Inferior parietal cortex (tissue), 1 donor: ENCODE measurements at regions not wholly inside any gene's neighbourhood (a gene's known extent, or its start where the extent isn't known, plus 50 kb on each side); places are given as distances from the start of the nearest gene placed in this dataset.

ENCODE experiments used
- DNase-seq: peaks from one replicate; pipeline ENCODE4 v3.0.0-alpha.2; 2016; ENCODE audit errors: extremely low spot score

DNA sequence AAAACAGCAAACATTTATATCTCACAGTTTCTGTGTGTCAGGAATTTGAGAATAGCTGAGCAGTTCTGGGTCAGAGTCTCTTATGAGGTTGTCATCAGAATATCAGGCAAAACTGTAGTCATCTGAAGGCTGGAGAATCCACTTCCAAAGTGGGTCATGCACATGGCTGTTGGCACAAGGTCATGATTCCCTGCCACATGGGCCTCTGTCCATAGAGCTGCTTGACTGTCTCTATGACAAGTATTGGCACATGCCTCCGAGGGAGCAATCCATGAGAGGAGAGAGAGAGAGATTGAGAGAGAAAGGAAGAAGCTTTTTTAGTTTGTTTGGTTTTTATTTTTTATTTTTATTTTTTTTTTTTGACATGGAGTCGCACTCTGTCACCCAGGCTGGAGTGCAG, 101.8 kb upstream of the DDX18 start:
- DNase-seq: no peak

DNA sequence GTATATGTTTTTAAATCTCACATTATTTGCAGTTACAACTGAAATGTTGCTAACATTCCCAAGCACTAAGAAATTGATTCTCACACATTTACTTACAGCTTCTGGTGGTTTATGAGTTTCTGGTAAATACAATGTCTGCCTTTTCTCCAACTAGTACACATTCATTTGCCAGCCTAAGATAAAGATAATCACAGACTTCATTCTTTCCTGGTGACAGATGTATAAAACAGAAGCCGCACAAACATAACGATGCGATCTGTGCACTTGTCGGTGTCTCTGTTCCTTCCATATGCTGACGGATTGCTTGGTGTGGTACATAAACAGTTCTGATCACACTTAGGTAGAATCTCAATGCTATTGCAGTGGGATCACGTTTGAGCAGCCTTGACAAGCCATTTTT, 100.4 kb upstream of the DDX18 start:
- no peak for DNase-seq

DNA sequence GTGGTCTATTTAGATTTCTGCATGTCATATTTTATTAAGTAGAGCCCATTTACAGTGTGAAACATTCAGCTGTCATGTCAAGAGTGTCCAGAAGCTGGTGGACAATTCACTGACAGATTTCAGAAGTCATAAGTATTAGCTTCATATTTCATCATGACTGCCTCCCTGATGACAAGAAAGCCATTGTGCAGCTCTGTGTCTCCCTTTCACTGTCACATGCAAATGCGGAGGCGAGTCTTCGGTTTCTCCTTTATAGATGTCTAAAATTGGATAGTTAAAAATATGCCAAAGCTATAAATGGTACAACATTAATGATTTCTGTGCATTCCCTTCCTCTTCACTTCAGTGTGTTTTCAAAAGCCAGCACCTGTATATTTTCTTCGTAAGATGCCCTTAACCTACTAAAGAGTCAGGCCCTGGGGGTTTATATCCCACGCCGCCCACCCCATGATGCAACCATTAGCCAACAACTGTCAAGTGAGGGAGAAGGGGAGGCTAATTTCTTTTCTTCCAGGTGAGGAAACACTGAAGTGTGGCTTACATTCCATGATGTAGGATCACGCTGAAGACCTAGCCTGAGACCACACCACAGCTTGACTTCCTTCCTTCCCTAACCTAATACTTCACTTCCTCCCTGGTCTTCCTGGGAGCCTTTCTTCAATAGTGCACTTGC, 99.6 kb upstream of the DDX18 start:
- DNase-seq: no peak

DNA sequence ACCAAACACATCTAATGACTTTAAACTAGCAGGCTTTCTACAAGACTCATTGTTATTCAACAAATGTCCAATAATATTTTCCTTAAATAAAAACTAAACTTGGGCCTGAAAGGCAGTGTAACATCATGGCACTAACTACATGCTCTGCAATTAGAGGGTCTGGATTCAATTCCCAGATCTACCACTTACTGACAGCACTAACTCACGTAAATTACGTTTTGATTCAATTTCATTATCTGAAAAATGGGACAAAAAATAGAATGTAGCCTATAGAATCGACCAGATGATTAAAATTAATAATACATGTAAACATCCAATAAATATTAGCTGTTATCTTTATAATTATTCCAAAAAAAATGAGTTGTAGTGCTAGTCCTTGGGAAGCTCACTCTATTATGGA, 98.0 kb upstream of the DDX18 start:
- no peak for DNase-seq

DNA sequence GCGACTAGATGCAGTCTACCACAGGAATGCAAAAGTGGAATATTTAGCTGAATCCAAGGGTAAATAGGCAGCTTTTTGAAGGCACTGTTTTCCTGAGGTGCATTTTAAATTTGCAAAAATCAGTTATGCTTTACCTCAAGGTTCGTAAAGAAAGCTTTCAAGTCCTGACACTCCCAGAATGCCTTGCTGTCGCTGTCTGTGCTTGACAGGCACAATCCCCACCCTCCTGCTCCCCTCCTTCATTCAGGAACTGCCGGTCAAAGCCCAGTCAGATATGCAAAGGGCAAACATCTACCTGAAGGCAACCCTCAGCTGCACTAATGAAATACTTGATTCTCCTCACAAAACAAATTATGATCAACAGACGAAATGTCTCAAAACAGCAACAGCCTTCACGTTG, 97.4 kb upstream of the DDX18 start:
- DNase-seq: no peak

DNA sequence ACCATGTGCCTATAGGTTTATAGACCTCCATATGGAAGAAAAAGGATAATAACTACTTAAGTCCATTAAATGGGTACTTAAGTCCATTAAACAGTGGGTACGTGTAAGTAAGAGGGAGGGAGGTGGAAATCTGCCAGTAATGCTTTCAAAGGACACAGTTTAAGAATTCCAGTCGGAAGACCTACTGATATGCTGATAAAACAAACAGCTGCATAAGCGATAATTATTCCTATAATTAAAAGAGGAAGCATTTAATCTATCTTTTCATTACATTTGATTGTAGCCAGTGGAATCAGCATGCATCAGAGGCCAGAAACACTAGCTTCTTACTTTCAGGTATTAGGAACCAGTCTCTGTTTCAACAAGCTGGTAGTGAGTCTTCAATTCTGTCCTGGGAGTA, 96.4 kb upstream of the DDX18 start:
- no peak for DNase-seq

DNA sequence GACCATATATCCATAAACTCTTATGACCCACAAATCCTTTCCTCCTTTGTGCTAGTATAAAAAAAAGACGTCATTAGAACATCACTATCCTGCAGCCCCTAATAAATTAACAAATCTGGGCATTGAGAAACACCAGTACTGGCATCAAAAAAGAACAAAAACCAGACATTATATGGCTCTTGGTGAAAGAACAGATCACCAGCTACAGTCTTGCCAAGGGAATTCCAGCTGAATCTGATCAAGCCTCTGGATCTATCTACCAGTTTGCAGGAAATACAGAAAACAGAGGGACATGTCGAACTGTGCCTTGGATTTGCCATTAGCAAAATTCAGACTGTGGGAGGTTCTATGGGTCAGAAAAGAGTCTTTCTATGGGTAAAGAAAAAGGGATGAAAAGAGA, 93.7 kb upstream of the DDX18 start:
- no peak for DNase-seq

DNA sequence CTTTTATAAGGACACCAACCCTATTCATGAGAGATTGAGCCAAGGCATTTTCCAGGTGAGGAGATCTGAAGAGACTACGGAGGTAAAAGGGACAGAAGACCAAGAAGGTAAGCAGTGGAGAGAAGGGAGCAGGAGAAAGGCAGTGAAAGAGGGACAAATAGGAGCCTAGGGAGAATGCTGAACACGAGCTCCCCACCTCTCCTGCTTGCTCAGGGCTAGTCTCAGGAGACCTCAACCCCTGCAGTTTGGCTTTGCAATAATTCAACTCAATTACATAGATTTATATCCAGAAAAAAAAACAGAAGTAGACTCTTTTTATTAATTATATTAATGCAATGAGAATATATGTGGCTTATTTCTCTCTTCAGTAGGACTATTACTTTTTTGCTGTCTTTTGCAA, 91.0 kb upstream of the DDX18 start:
- DNase-seq: no peak

DNA sequence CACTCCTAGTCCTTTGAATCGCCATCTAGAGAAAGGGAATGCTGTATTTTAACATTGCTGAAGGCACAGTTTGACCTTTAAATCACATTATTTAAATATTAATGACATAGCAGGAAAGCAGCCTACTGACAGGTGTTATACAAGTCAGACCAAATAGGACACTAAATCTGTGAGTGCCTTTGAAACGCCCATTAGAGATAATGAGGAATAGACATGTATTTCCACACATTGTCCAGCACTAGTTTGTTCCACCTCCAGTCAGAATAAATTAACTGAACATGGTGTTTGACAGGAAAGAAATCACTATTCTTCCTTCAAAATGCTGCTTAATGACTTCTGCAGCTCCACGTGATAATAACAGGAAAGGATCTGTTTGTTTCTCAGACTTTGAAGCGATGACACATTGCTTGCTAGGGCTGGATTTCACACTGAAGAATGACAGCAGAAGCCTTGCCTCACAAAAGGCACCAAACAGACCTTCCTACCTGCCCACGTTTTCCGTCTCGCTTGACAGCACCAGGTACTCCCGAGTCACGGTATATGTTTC, 90.5 kb upstream of the DDX18 start:
- no peak for DNase-seq

DNA sequence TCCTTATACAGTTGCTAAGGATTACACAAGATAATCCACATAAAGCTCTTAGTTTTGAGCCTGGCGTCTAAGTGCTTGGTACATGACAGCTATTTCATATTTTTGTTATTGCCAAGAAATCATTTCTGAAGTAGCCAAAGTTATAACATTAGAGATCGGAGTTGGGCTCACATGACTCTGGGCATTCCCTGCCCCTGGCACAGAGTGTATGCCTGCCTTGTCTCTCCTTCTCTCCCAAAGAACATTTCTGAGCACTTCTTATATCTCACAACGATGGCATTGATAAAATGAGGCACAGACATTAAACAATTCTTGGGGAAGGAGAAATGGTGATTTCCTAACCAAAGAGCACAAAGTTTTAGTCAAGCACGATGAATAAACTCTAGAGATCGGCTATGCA, 87.7 kb upstream of the DDX18 start:
- DNase-seq: no peak

DNA sequence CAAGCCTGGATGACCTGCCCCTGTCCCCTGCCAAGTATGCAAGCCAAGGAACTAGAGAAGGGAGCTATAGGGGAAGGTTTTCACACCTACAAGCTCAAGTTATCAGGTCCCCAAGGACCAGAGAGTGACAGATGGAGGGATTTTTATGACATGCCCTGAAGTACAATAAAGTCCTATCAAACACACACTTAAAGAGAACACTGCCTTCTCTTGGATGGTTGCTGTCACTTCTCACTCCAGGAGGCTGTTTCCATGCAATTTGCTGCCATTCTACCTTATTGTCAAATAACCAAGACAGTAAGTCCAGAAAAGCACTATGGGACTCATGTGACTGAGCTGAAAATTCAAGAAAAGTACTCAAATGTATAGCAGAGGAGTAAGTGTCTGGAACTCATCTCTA, 76.6 kb upstream of the DDX18 start:
- DNase-seq: no peak

DNA sequence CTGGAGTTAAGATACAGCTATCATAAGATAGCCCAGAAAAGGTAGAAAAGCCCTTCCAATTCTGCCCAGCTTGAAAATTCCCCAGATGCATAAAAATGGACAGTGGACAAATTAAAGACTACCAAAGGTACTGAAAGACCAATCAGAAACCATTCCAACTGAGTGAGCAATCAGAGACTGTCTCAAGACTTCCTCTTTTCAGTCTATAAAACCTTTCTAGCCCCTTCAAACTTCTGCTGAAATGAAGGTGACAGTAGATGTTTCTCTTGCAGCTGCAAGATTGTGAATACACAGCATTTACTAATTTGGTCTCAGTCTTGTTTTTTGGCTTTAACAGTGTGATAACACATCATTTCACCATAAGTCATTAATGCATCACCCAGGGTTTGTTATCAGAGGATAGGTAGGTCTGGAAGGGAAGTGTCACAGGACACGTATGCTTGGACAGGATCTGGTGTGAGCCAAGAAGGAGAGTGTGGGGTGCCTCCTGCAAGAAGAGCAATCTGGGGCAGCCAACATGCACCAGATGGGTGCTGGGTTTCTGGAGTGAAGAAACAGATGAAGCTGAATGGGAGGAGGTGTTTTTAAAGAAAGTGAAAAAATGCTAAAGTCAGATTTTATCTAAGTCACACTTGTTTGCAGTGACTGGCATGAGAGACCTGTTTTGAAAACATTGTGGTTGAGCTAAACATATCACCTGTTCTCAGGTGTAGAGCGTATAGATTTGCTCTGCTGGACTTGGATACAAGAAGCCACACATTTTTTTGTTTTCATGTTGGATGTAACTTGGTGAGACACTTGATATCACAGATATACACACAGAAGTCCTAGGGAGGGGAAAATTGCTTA, 75.3 kb upstream of the DDX18 start:
- no peak for DNase-seq

DNA sequence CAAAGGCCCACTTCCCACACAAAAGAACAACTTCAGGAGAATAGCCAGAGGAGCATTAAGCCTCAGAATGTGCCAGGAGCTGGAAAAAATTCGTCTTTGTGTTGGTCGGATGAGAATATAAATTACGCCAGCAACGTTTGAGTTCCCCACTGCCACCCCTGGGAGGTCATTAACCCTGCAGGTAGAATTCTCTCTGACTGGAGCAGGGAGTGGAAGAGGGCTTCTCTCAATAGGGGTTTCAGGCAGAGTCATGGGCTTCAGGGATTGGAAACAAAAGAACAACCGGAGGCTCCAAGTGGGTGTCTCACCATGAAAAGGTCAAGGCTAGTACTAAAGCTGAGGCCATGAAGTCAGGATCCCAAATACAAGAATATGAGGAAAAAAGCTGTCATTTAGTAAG, 69.0 kb upstream of the DDX18 start:
- no peak for DNase-seq

DNA sequence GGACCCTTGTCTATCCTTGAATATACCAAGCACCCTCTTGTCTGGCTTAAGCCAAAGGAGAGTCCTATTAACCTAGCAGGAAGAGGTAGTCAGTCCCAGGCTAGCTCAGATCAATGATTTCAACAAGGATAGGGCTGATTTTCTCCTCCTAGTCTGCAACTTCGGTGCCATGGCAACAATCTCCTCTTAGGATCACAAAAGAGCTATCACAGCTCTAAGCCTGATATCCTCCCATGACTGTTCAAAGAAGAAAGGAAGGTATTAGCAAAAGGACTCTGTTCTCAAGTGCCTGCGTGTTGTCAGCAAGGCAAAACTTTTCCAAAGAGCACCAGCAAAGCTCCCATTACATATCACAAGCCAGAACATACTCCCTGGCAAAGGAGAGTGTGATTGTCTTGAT, 58.7 kb upstream of the DDX18 start:
- DNase-seq: no peak

DNA sequence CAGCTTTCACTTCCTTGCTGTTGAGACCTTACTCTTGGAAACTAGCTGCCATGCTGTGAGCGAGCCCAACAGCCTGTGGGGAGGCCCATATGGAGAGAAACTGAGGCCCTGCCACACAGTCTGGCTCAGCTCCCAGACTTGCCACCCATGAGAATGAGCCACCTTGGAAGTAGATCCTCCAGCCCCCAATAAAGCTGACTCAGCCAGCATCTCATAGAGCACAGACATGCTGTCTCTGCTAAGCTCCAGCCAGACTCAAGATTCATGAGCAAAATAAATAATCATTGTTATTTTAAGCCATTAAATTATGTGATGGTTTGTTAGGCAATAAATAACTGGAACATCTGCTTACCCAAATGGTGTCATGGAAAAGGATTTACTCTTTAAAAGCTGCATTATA, 53.6 kb upstream of the DDX18 start:
- DNase-seq: no peak

DNA sequence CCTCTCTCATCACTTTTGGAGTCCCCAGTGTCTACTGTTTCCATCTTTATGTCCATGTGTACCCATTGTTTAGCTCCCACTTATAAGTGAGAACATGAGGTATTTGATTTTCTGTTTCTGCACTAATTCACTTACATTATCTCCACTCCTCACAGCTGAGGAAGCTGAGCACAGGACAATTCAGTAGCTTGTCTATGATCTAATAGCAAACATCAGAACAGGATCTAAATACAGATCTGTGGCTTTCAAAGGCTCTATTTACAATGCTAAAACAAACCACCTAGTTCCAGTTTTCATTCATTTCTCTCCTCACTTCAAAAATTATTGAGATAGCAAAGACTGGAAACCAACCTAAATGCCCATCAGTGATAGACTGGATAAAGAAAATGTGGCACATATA, 52.0 kb upstream of the DDX18 start:
- DNase-seq: no peak

DNA sequence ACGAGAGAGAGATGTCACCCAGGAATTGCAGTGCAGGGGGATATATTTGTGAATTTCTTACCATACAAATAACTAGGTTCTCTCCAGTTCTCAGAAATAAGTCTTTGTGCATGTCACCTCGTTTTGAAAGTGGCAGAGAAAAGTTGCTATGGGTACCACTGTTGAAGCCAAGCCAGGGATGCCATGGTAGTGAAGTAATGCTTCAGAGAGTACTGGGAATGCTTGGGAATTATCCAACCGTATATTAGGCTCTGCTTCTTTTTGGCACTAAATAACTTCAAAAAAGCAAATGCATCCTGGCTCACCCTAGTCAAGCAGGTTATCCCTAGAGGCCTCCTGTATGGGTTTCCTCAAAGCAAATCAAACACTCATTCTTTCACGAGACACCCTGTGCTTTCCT, 50.7 kb upstream of the DDX18 start:
- DNase-seq: no peak
